ENCODE measurements at regions not wholly inside any gene's neighbourhood (a gene's known extent, or its start where the extent isn't known, plus 50 kb on each side); places are given as distances from the start of the nearest gene placed in this dataset.

GRCh38 chr18:54684784-54685183 is 93.7 kb downstream of the DYNAP start:
- Mint-ChIP-seq H3K27ac (ENCODE audit: low read depth, unreplicated experiment) (no peak overlapping the region), H3K36me3 (ENCODE audit: insufficient read depth, unreplicated experiment) (no peaks in the 10 kb centered on the region), H3K27me3 (ENCODE audit: insufficient read depth, unreplicated experiment) (no peaks in the 10 kb centered on the region), H3K9me3 (ENCODE audit: unreplicated experiment) (no peaks in the 10 kb centered on the region), H3K4me1 (ENCODE audit: insufficient read depth, unreplicated experiment) (peaks cover 1% of the 10 kb centered on the region), H3K4me3 (ENCODE audit: unreplicated experiment) (no peak overlapping the region)
- no TSS peak for BruUV-seq (replicated peaks)
- POLR2A ChIA-PET: interaction anchor here (1.0 to 1.4 kb wide), 3 partner anchors 52 to 260 kb away, joined by 3 to 4 read pairs (median 3); no protein-coding TSS in a partner anchor
- no peak for TF ChIP-seq CTCF (IDR thresholded peaks at IDR 0.05; ENCODE audit: unreplicated experiment)
- DNase-seq (ENCODE audit: unreplicated experiment): no peak
- CTCF ChIA-PET: interaction anchor here (0.7 to 1.8 kb wide), 3 partner anchors 13 to 273 kb away, joined by 3 to 5 read pairs (median 4); no protein-coding TSS in a partner anchor
- intact Hi-C loops (cut with micrococcal nuclease): loop anchor here (5.0 kb wide), 1 partner anchor 218 kb away; no protein-coding TSS in a partner anchor

GRCh38 chr18:54689319-54689718 is 98.3 kb downstream of the DYNAP start:
- no TSS peak for BruUV-seq (replicated peaks)
- Mint-ChIP-seq H3K27me3 (ENCODE audit: insufficient read depth, unreplicated experiment) (no peaks in the 10 kb centered on the region), H3K9me3 (ENCODE audit: unreplicated experiment) (no peaks in the 10 kb centered on the region), H3K36me3 (ENCODE audit: insufficient read depth, unreplicated experiment) (no peaks in the 10 kb centered on the region), H3K27ac (ENCODE audit: low read depth, unreplicated experiment) (no peak overlapping the region), H3K4me1 (ENCODE audit: insufficient read depth, unreplicated experiment) (no peaks in the 10 kb centered on the region), H3K4me3 (ENCODE audit: unreplicated experiment) (no peak overlapping the region)
- intact Hi-C loops (cut with micrococcal nuclease): no loop called here
- TF ChIP-seq CTCF (IDR thresholded peaks at IDR 0.05; ENCODE audit: unreplicated experiment): no peak
- DNase-seq (ENCODE audit: unreplicated experiment): no peak
- ChIA-PET POLR2A (interaction anchor here (0.7 to 1.5 kb wide), 2 partner anchors 139 to 245 kb away, joined by 3 to 4 read pairs; partner anchors contain the start of gene RAB27B), CTCF (interaction anchor here (1.5 to 1.9 kb wide), 3 partner anchors 10 to 261 kb away, joined by 4 to 5 read pairs (median 5); no protein-coding TSS in a partner anchor)

GRCh38 chr18:54690198-54690597 is 99.2 kb downstream of the DYNAP start:
- no TSS peak for BruUV-seq (replicated peaks)
- Mint-ChIP-seq H3K4me3 (ENCODE audit: unreplicated experiment) (no peak overlapping the region), H3K27me3 (ENCODE audit: insufficient read depth, unreplicated experiment) (no peaks in the 10 kb centered on the region), H3K4me1 (ENCODE audit: insufficient read depth, unreplicated experiment) (no peaks in the 10 kb centered on the region), H3K36me3 (ENCODE audit: insufficient read depth, unreplicated experiment) (no peaks in the 10 kb centered on the region), H3K27ac (ENCODE audit: low read depth, unreplicated experiment) (no peak overlapping the region), H3K9me3 (ENCODE audit: unreplicated experiment) (peaks cover 7% of the 10 kb centered on the region)
- DNase-seq (ENCODE audit: unreplicated experiment): no peak
- ChIA-PET POLR2A (interaction anchor here (0.7 to 1.5 kb wide), 2 partner anchors 138 to 245 kb away, joined by 3 to 4 read pairs; partner anchors contain the start of gene RAB27B), CTCF (interaction anchor here (0.7 to 1.9 kb wide), 4 partner anchors 11 to 293 kb away, joined by 3 to 6 read pairs (median 4); no protein-coding TSS in a partner anchor)
- intact Hi-C loops (cut with micrococcal nuclease): no loop called here
- no peak for TF ChIP-seq CTCF (IDR thresholded peaks at IDR 0.05; ENCODE audit: unreplicated experiment)

GRCh38 chr18:54692463-54692862 is 101.4 kb downstream of the DYNAP start:
- no TSS peak for BruUV-seq (replicated peaks)
- Mint-ChIP-seq H3K36me3 (ENCODE audit: insufficient read depth, unreplicated experiment) (no peaks in the 10 kb centered on the region), H3K27me3 (ENCODE audit: insufficient read depth, unreplicated experiment) (no peaks in the 10 kb centered on the region), H3K27ac (ENCODE audit: low read depth, unreplicated experiment) (no peak overlapping the region), H3K4me3 (ENCODE audit: unreplicated experiment) (no peak overlapping the region), H3K4me1 (ENCODE audit: insufficient read depth, unreplicated experiment) (no peaks in the 10 kb centered on the region), H3K9me3 (ENCODE audit: unreplicated experiment) (peaks cover 7% of the 10 kb centered on the region)
- intact Hi-C loops (cut with micrococcal nuclease): no loop called here
- no peak for TF ChIP-seq CTCF (IDR thresholded peaks at IDR 0.05; ENCODE audit: unreplicated experiment)
- ChIA-PET POLR2A (interaction anchor here (0.6 to 1.3 kb wide), 3 partner anchors 20 to 264 kb away, joined by 3 to 4 read pairs (median 3); no protein-coding TSS in a partner anchor), CTCF (interaction anchor here (0.8 to 1.8 kb wide), 2 partner anchors 13 to 290 kb away, joined by 4 to 9 read pairs; no protein-coding TSS in a partner anchor)
- no peak for DNase-seq (ENCODE audit: unreplicated experiment)

All from MCF 10A (cell line).